AG09309 (cell line): ENCODE measurements at regions not wholly inside any gene's neighbourhood (a gene's known extent, or its start where the extent isn't known, plus 50 kb on each side); places are given as distances from the start of the nearest gene placed in this dataset.

Experiments used
- DNase-seq: peaks from one replicate; pipeline ENCODE4 v3.0.0-alpha.2; 2010; ENCODE audit warnings: low read depth
- H3K4me3 ChIP-seq: 2 replicates; pipeline ENCODE4 v1.5.1; 2011; ENCODE audit warnings: mild to moderate bottlenecking, low read depth, low read length, moderate library complexity; ENCODE audit not compliant: control insufficient read depth
- CTCF ChIP-seq: IDR thresholded peaks from 2 replicates; pipeline ENCODE4 v1.5.1; 2011; ENCODE audit warnings: mild to moderate bottlenecking, low read depth, low read length, inconsistent platforms; ENCODE audit not compliant: insufficient read depth, control insufficient read depth; ENCODE audit errors: missing control alignments

DNA sequence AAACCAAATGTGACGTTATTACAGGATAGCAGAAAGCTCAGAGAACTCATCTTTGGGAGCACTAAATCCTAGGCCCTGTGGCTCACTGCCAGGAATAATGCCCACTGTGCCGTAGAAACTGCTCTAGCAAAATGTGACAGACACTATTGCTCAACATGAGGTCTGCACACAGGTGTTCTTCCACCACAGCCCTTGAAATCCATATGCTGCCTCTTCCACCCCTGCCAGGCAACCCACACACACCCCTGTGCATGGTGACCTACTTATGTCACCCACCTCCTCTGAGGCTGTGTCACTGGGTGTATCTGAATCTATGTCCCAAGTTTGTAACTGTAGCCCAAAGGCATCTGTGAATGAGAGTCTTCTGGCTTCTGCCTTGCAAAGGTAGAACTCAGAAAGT, 66.1 kb upstream of the MBOAT2 start:
- no peak for TF ChIP-seq CTCF
- DNase-seq, result no peak
- H3K4me3 ChIP-seq, result no peak overlapping the region

- TF ChIP-seq CTCF, result no peak
- DNase-seq, result no peak
Observed at GRCh38 chr2:9065901-9066300, 62.4 kb upstream of the MBOAT2 start.

DNA sequence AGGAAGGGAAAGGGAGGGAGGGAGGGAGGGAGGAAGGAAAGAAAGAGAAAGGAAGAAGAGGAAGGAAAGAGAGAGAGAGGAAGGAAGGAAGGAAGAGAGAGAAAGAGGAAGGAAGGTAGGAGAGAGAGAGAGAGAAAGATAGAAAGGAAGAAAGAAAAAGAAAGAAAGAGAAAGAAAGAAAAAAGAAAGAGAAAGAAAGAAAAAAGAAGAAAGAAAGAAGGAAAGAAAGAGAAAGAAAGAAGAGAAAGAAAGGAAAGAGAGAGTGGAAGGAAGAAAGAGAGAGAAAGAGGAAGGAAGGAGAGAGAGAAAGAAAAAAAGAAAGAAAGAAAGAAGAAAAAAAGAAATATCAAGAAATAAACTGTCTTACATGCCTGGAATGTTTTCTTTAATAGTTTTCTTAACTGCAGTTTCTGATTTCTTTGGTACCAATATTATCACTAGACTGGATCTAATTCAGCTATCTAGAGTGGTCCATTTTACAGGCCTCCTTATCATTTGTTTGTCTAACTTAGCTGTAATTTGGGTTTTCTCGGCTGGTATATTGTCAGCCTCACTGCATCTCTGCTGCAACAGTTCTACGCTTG, 59.6 kb upstream of the MBOAT2 start:
- no peak overlapping the region for H3K4me3 ChIP-seq
- no peak for DNase-seq
- TF ChIP-seq CTCF, result no peak

More at GRCh38 chr2:9065901-9066300, 62.4 kb upstream of the MBOAT2 start:
- no peak overlapping the region for H3K4me3 ChIP-seq

DNA sequence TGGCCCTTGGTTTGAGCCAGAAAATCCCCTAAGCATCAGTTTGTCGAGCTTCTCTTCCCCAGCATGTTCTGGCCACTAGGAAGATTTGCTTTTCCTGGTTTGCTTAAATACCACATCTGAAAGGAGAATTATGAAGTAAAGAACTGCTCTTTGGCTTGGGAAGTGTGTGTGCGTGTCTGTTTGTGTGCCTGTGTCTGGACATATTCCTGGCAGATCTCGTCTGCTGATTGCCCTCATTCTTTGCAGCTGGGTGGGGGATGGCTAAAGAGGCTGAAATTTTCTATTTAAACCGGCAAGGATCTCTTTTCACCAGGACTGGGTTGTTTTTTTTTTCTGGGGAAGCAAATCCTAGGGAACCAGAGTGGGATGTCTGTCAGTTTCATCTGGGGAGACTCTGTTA, 57.3 kb upstream of the MBOAT2 start:
- no peak for DNase-seq
- H3K4me3 ChIP-seq, result no peak overlapping the region
- TF ChIP-seq CTCF, result no peak

- TF ChIP-seq CTCF, result no peak
- H3K4me3 ChIP-seq, result no peak overlapping the region
- DNase-seq, result peak; percentile 67
Observed at GRCh38 chr2:9057939-9058761, 54.7 kb upstream of the MBOAT2 start.

DNA sequence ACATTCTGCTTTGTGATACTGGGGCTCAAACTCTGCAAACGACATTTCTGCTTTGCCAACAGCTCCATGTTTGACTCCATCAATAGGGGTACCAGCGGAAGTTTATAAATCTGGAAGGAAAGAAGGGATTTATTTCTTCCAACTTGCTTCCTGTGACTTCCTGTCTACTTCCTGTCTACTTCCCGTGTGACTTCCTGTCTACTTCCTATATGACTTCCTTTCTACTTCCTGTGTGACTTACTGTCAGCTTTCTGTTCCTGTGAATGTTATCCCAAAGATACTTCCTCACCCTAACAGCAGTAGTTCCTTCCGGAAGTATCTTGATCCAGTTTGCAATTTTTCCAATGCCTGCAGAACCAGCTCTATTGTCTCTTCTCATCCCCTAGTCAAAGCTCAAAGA, 52.0 kb upstream of the MBOAT2 start:
- no peak overlapping the region for H3K4me3 ChIP-seq

More for the DNA sequence above, 52.0 kb upstream of the MBOAT2 start:
- no peak for TF ChIP-seq CTCF
- DNase-seq, result no peak
